GM23338 (cell line): ENCODE measurements at regions not wholly inside any gene's neighbourhood (a gene's known extent, or its start where the extent isn't known, plus 50 kb on each side); places are given as distances from the start of the nearest gene placed in this dataset.

Experiments
- ATAC-seq: fragments of 200-7000 bp; cut with Tn5 transposase; 3 replicates; pipeline ENCODE4 v1.9.1; 2020
- DNase-seq: peaks from one replicate; pipeline ENCODE4 v3.0.0-alpha.2; 2015; ENCODE audit warnings: low spot score
- H2AFZ ChIP-seq: fragments of 200-600 bp; sonication (generic); 2 replicates; pipeline ENCODE4 v1.8.0; 2016; ENCODE audit warnings: antibody characterized with exemption, mild to moderate bottlenecking, moderate library complexity
- H3F3A ChIP-seq: fragments of 200-600 bp; sonication (generic); replicated peaks from 2 replicates; pipeline ENCODE4 v1.8.0; 2017; ENCODE audit warnings: antibody characterized with exemption, mixed run types, low read depth
- H3K27ac ChIP-seq: fragments of 200-600 bp; sonication (generic); 2 replicates; pipeline ENCODE4 v1.6.1; 2016; ENCODE audit warnings: low read depth
- H3K27me3 ChIP-seq: fragments of 200-600 bp; sonication (generic); 2 replicates; pipeline ENCODE4 v1.8.0; 2016; ENCODE audit warnings: mild to moderate bottlenecking, mixed run types, moderate library complexity; ENCODE audit not compliant: insufficient read depth
- H3K36me3 ChIP-seq: fragments of 200-600 bp; sonication (generic); 2 replicates; pipeline ENCODE4 v1.8.0; 2016; ENCODE audit warnings: mild to moderate bottlenecking; ENCODE audit not compliant: insufficient read depth
- H3K4me1 ChIP-seq: fragments of 200-600 bp; sonication (generic); 2 replicates; pipeline ENCODE4 v1.8.0; 2016; ENCODE audit warnings: mild to moderate bottlenecking, moderate library complexity; ENCODE audit not compliant: insufficient read depth
- H3K4me2 ChIP-seq: fragments of 200-600 bp; sonication (generic); 2 replicates; pipeline ENCODE4 v1.7.1; 2017; ENCODE audit warnings: mixed run types
- H3K4me3 ChIP-seq: fragments of 200-600 bp; sonication (generic); 2 replicates; pipeline ENCODE4 v1.6.1; 2016; ENCODE audit warnings: mixed run types
- H3K79me2 ChIP-seq: fragments of 200-600 bp; sonication (generic); replicated peaks from 2 replicates; pipeline ENCODE4 v1.8.0; 2017; ENCODE audit warnings: mild to moderate bottlenecking; ENCODE audit not compliant: insufficient read depth
- H3K9me2 ChIP-seq: fragments of 200-600 bp; sonication (generic); 2 replicates; pipeline ENCODE4 v1.8.0; 2017; ENCODE audit not compliant: insufficient read depth
- H4K20me1 ChIP-seq: fragments of 200-600 bp; sonication (generic); replicated peaks from 2 replicates; pipeline ENCODE4 v1.8.0; 2017; ENCODE audit warnings: mild to moderate bottlenecking; ENCODE audit not compliant: insufficient read depth
- H3K27ac Mint-ChIP-seq: 2 replicates; pipeline ENCODE4 v1.8.0; 2020; ENCODE audit warnings: inconsistent platforms, mild to moderate bottlenecking, moderate library complexity, mixed read lengths
- H3K27me3 Mint-ChIP-seq: 3 replicates; pipeline ENCODE4 v1.8.0; 2022; ENCODE audit warnings: low read depth, mild to moderate bottlenecking, moderate library complexity, mixed read lengths, inconsistent platforms; ENCODE audit not compliant: insufficient read depth, poor library complexity
- H3K36me3 Mint-ChIP-seq: 3 replicates; pipeline ENCODE4 v1.8.0; 2021; ENCODE audit warnings: low read depth, mild to moderate bottlenecking, inconsistent platforms, moderate library complexity, mixed read lengths
- H3K4me1 Mint-ChIP-seq: 3 replicates; pipeline ENCODE4 v1.8.0; 2020; ENCODE audit warnings: mild to moderate bottlenecking, inconsistent platforms, mixed read lengths
- H3K4me3 Mint-ChIP-seq: 3 replicates; pipeline ENCODE4 v1.8.0; 2021; ENCODE audit warnings: moderate library complexity, mild to moderate bottlenecking, inconsistent platforms, mixed read lengths
- H3K9me3 Mint-ChIP-seq: 3 replicates; pipeline ENCODE4 v1.8.0; 2020; ENCODE audit warnings: moderate library complexity, mild to moderate bottlenecking, inconsistent platforms, mixed read lengths
- ETS1 ChIP-seq: IDR thresholded peaks from 2 replicates; pipeline ENCODE4 v1.6.1; 2016; ENCODE audit warnings: antibody characterized with exemption
- EZH2 ChIP-seq: fragments of 200-600 bp; sonication (generic); IDR thresholded peaks from one replicate; pipeline ENCODE4 v1.8.0; 2017; ENCODE audit warnings: antibody characterized with exemption, mild to moderate bottlenecking, low read depth; ENCODE audit not compliant: unreplicated experiment
- JUNB ChIP-seq: IDR thresholded peaks from one replicate; pipeline ENCODE4 v1.6.1; 2016; ENCODE audit warnings: antibody characterized with exemption; ENCODE audit not compliant: unreplicated experiment
- POLR2AphosphoS5 ChIP-seq: IDR thresholded peaks from 2 replicates; pipeline ENCODE4 v1.6.1; 2016; ENCODE audit warnings: antibody characterized with exemption, low read depth
- REST ChIP-seq: IDR thresholded peaks from one replicate; pipeline ENCODE4 v1.6.1; 2018; ENCODE audit warnings: antibody characterized with exemption; ENCODE audit not compliant: unreplicated experiment
- STAT1 ChIP-seq: IDR thresholded peaks from one replicate; pipeline ENCODE4 v1.6.1; 2016; ENCODE audit warnings: antibody characterized with exemption; ENCODE audit not compliant: unreplicated experiment
- ZNF114 ChIP-seq: fragments of 250-450 bp; sonication (Bioruptor Pico); IDR thresholded peaks from 2 replicates; pipeline ENCODE4 v1.5.0; 2020; ENCODE audit warnings: mild to moderate bottlenecking, moderate library complexity
- ZNF331 ChIP-seq: fragments of 250-450 bp; sonication (Bioruptor Pico); IDR thresholded peaks from 2 replicates; pipeline ENCODE4 v1.5.0; 2020; ENCODE audit warnings: low read depth, mild to moderate bottlenecking, moderate library complexity
- ZNF462 ChIP-seq: fragments of 250-450 bp; sonication (Bioruptor Pico); IDR thresholded peaks from 2 replicates; pipeline ENCODE4 v1.5.0; 2020; ENCODE audit warnings: mild to moderate bottlenecking, moderate library complexity

- H3K27me3 ChIP-seq: no peaks in the 10 kb centered on the region
- no peak overlapping the region; the same call in 2 of the 3 replicates for H3K4me3 Mint-ChIP-seq
- no peaks in the 10 kb centered on the region for H3K79me2 ChIP-seq
- peak; percentile 35 for DNase-seq
- 0 out of 3 replicates have a peak, but pooled peaks cover 8% of the 10 kb centered on the region for H3K36me3 Mint-ChIP-seq
- TF ChIP-seq ZNF114: no peak
- no peak for TF ChIP-seq EZH2
- H4K20me1 ChIP-seq: no peaks in the 10 kb centered on the region
- no peak overlapping the region for H3K4me2 ChIP-seq
- no peak overlapping the region for H3K4me3 ChIP-seq
- H3F3A ChIP-seq: no peaks in the 10 kb centered on the region
- peaks cover 3% of the 10 kb centered on the region for H3K27me3 Mint-ChIP-seq
- H3K4me1 ChIP-seq: no peaks in the 10 kb centered on the region; the same call in 1 of the 2 replicates
- peaks cover 10% of the 10 kb centered on the region; the same call in 2 of the 3 replicates for H3K9me3 Mint-ChIP-seq
- H3K27ac ChIP-seq: no peak overlapping the region
- H3K36me3 ChIP-seq: no peaks in the 10 kb centered on the region
- H2AFZ ChIP-seq: no peak overlapping the region
- ATAC-seq: peak; percentile 68
- no peak overlapping the region for H3K27ac Mint-ChIP-seq
- peaks cover 6% of the 10 kb centered on the region; the same call in 1 of the 2 replicates for H3K9me2 ChIP-seq
- peaks cover 10% of the 10 kb centered on the region; the same call in 2 of the 3 replicates for H3K4me1 Mint-ChIP-seq
These were observed 105.5 kb upstream of the ASB18 start for GRCh38 chr2:236369661-236370062.

GRCh38 chr2:236370847-236371409, 106.7 kb upstream of the ASB18 start:
- no peak overlapping the region for H3K4me2 ChIP-seq
- H3F3A ChIP-seq: no peaks in the 10 kb centered on the region
- no peaks in the 10 kb centered on the region for H4K20me1 ChIP-seq
- Mint-ChIP-seq H3K27me3 (peaks cover 3% of the 10 kb centered on the region), H3K4me3 (no peak overlapping the region), H3K9me3 (peaks cover 10% of the 10 kb centered on the region; the same call in 1 of the 3 replicates), H3K36me3 (0 out of 3 replicates have a peak, but pooled peaks cover 8% of the 10 kb centered on the region), H3K27ac (no peak overlapping the region), H3K4me1 (peaks cover 10% of the 10 kb centered on the region; the same call in 2 of the 3 replicates)
- no peak for DNase-seq
- no peaks in the 10 kb centered on the region; the same call in 1 of the 2 replicates for H3K4me1 ChIP-seq
- no peak overlapping the region for H3K27ac ChIP-seq
- no peak overlapping the region for H3K4me3 ChIP-seq
- no peaks in the 10 kb centered on the region for H3K36me3 ChIP-seq
- H2AFZ ChIP-seq: no peak overlapping the region
- no peaks in the 10 kb centered on the region for H3K79me2 ChIP-seq
- no peaks in the 10 kb centered on the region for H3K27me3 ChIP-seq
- H3K9me2 ChIP-seq: peaks cover 9% of the 10 kb centered on the region; the same call in 1 of the 2 replicates
- no peak; the same call in 1 of the 3 replicates for ATAC-seq
- TF ChIP-seq REST: no peak
- no peak for TF ChIP-seq STAT1
- no peak for TF ChIP-seq JUNB
- TF ChIP-seq ZNF462 (CRISPR knock-in tag): no peak
- TF ChIP-seq ETS1: no peak
- TF ChIP-seq ZNF114: no peak
- no peak for TF ChIP-seq ZNF331 (CRISPR knock-in tag)
- no peak for TF ChIP-seq POLR2AphosphoS5
